ENCODE measurements at regions not wholly inside any gene's neighbourhood (a gene's known extent, or its start where the extent isn't known, plus 50 kb on each side); places are given as distances from the start of the nearest gene placed in this dataset.
"Not testable (repeated sequence)": the region's sequence is repeated elsewhere in the genome, so short reads cannot be mapped to it uniquely, and the experiment has no call there.

DNA sequence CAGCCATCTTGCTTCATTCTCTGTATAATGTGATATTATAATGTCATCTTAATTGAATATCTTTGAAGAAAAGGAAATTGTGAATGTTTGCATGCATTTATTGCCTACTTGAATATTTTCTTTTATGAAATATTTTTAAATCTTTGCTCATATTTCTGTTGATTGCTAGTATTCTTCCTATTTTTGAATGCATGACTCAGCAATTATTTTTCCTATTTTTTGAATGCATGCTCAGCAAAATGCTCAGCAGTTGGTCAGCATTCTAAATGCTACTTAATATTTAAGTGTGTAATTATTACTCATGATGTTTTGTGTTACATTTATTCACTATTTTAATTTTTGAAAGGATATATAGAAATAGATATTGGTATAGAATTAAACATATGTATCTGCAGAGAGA, 378.3 kb downstream of the CCER1 start:
- DNase-seq: no peak

DNA sequence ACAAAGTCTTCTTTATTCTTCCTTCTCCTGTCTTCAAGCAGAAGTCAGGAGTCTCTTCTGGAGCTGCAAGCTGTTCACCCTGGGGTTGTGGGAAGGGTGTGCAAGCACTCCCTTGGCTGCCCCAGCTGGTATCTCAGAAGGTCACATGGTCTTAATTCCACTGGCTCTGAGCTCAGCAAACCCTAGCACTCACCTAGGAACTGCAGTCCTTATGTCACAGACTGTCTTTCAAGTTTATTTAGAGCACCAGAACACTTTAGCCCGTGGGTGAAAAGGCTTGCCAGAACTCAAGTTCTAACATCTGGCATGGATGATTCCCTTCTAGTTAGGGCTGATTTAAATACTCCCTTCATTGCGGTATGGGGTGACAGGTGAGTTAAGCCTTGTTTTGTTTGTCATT, 379.0 kb downstream of the CCER1 start:
- no peak for DNase-seq

DNA sequence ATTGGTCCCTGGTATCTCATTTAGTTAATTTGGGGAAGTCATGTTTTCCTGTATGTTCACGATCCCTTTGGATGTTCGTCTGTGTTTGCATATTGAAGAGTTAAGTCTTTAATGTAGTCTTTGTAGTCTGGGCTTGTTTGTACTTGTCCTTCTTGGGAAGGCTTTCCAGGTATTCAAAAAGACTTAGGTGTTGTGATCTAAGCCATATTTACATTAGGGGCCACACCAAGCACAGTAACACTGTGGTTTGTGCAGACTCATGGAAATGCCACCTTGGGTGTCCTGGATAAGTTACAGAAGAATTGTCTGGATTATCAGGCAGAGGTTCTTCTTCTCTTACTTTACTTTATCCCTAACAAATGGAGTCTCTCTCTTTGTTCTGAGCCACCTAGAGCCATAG, 380.3 kb downstream of the CCER1 start:
- no peak for DNase-seq

DNA sequence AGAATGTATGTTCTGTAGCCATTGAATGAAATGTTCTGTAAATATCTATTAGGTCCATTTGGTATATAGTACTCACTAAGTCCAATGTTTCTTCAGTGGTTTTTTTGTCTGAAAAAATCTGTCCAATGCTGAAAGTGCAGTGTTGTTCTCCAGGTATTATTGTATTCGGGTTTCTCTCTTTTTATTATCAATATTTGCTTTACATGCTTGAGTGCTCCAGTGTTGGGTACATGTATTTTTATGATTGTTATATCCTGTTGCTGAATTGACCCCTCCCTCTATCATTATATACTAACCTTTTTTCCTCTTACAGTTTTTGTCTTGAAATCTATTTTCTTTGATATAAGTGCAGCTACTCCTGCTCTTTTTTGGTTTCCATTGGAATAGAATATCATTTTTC, 382.2 kb downstream of the CCER1 start:
- no peak for DNase-seq

DNA sequence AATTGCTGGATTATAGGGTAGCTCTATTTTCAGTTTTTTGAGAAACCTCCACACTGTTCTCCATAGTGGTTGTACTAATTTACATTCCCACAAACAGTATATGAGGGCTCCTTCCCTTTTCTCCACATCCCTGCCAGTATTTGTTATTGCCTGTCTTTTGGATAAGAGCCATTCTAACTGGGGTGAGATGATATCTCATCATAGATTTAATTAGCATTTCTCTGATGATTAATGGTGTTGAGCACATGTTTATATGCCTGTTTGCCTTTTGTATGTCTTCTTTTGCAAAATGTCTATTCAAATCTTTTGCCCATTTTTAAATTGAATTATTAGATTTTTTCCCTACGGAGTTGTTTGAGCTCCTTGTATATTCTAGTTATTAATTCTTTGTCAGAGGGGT, 385.3 kb downstream of the CCER1 start:
- no peak for DNase-seq

DNA sequence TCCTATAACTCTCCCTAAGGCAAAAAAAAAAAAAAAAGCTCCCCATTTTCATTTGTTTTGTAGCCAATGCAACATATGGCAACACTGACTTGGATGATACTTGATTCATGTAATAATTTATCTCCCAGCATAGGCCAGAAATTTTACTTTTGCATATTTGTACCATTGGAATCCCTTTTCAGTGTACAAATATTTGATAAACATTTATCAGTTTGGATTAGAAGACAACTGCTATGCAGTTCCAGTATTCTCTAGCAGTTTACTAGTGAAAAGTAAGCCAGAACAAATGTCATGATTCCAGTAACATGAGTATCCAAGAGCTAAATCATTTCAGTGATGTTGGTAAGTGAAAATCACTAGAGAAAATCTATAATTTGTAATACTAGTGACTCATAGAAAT, 392.3 kb downstream of the CCER1 start:
- no peak for DNase-seq

DNA sequence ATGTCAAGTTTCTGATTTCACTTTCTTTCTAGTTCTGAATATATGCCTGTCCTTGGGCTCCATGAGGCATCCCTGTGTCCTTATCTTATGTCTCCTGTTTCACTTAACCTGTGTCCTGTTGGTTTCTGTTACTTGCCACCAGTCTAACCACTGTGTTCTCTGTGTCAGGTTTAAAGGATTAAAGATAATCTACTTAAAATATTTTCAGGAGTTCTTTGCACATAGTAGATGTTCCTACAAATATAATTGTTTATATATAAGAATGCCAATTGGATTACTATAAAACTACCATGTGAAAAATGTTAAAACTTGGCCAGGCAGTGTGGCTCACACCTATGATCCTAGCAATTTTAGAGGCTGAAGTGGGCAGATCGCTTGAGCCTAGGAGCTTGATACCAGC, 406.4 kb downstream of the CCER1 start:
- no peak for DNase-seq

DNA sequence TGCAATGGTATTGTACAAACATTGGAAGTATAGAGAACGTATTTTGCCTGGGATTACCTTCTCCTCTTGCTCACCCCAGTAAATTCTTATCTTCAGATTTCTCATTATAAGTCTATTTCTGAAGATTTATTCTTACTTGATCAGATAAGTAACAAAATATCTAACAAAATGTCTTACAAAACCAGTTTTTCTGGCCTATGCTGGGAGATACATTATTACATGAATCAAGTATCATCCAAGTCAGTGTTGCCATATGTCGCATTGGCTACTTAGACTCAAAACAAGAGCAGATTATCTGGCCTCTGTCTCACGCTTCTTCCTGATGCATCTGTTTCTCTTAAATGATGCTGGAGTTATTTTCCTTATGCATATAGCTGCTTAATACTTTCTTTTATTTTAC, 408.5 kb downstream of the CCER1 start:
- no peak for DNase-seq

DNA sequence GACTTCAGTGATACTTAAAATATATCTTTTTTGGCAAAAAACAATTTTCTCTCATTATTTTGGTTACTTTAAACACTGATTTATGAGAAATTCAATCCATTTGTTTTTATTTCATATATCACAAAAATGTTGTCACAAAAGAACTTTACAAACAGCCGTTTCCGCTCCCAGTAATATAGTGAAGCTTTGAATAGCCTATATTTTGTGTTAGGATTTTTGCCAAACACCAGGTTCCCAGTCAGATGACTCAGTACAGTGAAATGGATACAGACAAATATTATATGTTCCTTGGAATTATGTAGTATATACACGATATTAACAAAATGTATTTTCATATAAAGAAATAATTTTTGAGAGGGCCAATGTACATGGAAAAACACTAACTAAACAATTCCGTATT, 411.1 kb downstream of the CCER1 start:
- DNase-seq: no peak

DNA sequence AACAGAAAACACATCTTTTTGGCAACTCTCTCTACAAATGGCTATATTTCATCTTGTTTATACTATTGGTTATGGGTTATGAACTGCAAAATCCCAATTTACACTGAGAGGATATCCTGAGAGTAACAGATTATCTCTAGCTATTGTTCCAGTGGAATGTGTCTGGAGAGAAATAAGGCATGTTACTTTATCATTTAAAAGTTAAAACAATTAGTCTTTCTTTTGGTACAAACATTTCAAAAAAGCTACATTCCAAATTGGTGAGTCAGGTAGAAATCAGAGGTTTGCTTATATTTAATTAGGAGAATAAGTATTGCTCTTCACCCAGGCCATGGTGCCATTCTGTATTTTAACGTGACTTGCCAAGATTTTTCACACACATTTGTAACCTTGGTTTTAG, 411.6 kb downstream of the CCER1 start:
- DNase-seq: no peak

DNA sequence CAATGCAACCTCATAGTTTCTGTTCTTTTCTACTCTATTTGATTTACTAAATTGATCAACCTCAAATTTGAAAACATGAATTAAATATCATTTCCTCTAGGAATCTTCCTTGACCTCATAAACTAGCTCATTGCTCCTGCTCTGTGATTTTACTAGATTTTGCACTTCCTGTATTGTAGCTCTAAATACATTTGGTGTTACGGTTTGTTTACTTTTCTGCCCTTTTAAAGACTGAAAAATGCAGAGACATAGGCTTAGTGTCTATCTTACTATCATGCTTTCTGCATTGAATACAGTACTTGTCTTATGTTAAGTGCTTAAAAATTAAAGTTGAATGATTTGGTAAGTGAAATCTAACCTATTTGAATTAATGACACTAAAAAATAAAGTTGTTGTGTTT, 412.1 kb downstream of the CCER1 start:
- not testable (repeated sequence) for DNase-seq

DNA sequence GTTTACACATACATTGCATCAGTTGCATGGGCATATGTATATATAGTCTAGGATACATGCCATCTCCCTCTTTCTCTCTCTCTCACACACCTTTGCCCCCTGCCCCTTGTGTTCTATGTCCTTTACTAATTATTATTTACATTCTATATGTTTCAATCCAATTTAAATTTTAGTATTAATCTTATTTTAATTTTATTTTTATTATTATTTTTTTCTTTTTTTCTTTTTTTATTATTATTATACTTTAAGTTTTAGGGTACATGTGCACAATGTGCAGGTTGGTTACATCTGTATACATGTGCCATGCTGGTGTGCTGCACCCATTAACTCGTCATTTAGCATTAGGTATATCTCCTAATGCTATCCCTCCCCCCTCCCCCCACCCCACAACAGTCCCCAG, 421.1 kb downstream of the CCER1 start:
- DNase-seq: not testable (repeated sequence)

DNA sequence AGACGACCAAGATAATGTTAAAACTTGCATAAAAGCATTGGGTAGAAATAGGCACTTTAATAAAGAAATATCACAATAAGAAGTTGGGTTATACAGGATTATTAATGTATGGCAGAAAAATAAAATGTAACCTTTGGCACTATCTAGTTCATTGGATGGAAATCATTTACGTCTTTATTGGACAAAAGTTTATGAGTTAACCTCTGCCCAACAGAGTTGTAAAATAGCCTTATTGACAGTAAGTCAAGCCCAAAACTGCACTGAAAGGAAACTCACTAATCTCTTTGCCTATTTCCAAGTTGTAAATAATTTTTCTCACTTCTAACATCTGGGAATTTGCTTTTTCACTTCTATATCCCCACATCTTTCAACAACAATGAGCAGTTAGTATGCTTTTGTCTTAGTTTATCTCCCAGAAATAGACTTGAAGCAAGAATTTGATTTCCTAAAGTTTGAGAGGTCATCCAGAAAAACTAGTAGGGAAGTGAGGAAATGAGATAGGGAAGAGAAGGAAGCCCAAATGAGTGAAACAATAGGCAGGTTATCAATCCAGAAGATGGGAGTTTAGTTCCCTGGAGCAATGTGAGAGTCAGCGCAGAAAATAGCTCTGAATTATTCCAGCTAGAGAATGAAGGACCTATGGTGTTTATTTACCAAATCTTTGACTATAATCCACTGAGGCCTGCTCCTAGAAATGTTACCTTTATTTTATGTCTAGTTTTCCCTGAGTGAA, 434.8 kb downstream of the CCER1 start:
- no peak for DNase-seq

DNA sequence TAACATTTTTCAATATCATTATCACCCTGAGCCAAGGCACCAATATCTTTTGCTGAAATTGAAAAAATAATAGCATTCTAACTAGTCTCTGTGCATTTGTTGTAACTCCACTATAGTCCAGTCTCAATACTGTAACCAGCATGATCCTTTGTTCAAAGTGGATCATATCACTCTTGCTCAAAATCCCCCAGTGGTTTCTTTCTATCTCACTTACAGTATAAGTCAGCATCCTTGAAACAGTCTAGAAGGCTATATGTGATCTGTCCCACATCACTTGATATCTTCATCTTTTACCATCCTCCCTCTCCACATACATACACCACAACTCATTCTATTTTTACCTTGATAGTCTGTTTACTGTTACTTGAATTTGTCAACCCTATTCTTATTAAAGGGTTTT, 435.7 kb downstream of the CCER1 start:
- DNase-seq: no peak

DNA sequence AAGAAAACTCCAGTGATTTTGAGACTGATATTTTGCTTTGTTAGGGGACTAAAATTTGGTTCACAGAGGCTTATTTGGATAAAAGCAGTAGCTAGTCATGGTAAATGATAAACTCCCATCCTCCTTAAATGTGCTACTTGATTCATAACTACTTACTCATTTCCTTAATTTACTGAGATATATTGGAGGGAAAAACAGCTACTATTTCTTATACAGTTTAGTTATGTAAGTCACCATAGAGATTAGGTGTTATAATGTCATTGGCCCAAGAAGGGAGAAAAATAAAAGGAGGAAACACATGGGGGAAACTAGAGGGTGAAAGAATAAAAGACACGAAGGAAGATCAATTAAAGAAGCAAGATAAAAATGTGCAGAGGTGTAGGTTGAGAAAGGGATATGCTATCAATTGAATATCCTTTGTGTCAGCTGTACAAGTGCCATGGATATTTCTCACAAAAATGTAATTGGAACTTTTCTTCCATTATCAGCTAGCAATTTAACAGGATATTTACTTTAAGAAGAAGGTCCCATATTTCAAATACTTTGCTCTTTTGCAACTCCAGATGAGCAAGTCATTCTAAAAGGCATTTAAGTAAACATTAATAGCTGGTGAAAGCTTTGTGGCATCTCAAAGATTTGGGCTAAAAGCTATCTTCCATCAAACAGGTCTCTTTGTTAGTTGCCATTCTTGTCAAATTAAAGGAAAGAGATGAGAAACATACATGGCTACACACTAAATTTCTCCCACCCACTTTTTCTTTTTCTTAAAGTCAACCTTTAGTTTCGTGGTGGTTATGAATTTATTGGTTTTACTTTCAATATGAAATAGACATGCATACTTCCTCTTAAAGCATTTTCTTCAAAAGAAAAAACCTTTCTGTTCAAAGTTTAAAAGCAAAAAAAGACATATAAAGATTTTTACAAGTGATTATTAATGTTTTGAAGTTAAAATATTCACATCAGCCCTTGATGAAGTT, 439.5 kb downstream of the CCER1 start:
- DNase-seq: no peak

DNA sequence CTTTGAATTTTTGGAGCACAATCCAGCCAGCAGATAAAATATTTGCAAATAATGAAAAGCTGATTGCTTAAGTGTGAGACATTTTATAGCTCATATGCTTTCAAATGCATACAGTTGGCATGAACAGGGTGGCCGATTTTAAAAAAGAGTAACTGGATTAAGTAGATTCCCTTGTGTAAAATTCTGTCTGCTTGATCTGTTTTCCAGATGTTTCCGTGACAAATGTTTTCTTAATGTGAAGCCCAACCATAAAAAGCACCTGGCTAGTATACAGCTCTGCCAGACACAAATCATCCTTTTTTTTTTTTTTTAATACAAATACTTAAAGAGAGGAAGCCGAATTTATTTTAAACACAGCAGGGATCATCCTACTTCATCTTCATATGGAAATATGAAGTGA, 440.7 kb downstream of the CCER1 start:
- DNase-seq: no peak

DNA sequence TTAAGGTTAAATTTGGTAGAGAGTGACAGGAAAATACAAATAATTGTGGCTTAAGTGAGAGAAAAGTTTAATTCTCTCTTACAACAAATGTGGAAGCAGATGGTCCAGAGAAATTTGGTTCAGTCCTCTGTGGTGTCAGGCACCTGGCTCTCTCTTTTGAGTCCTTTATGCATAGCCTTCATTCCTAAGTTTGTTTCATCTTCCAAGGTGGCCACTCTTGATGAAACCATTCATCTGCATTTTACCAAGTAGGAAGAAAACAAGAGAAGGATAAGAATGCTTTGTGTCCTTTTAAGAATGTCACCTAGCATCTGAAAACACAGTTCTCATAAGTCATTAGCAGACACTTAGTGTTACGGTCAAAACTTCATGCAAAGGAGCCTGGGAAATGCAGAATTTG, 442.5 kb downstream of the CCER1 start:
- DNase-seq: no peak

DNA sequence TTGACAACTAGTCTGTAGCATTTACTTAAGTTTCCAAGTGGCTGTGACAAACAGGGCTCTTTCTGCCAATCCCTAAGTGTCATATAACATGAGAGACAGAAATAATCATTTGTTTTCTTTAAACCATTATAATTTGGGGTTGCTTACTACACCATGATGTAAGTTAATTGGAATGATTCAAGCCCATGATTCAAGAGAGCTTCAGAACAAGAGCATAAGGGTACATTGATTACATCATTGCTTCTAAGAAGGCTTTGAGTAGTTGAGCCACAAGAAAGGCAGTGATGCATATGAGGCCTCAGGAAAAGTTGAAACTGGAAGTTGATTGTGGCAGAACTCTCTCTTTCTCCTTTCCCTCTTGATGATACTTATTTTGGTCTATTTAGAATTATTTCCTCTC, 444.0 kb downstream of the CCER1 start:
- DNase-seq: no peak

DNA sequence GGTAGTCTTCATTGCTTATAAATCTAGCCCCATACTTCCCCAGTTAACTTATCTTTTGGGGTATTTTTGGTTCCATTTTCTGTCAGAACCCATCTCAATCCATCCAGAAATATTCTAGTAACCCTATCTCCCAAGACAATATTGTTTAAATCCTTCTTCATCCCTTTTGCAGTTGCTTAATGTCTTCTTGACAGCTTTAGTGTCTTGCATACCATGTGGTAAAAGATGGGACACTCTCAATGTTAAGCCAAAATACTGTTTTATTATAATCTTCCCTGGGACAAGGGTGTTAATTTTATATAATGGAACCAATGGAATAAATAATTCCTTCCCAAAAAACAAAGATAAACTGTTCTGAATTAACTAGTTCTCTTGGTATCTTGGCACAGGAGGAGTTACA, 450.2 kb downstream of the CCER1 start:
- DNase-seq: no peak

DNA sequence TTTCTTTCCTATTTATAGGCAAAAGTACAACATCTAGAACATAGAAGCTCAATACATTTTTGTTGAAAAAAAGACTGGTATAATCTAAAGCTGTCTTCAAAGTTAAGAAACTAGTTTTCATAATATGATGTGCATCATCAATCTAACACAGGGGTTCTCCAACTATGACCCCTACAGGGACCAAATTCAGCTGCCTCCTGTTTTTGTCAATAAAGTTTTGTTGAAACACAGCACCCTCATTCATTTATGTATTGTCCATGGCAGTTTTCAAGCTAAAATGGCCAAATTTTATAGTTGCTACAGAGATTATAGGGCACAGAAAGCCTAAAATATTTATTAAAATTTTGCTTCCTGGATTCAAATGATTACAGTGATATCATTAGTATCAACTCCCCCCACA, 452.9 kb downstream of the CCER1 start:
- no peak for DNase-seq

DNA sequence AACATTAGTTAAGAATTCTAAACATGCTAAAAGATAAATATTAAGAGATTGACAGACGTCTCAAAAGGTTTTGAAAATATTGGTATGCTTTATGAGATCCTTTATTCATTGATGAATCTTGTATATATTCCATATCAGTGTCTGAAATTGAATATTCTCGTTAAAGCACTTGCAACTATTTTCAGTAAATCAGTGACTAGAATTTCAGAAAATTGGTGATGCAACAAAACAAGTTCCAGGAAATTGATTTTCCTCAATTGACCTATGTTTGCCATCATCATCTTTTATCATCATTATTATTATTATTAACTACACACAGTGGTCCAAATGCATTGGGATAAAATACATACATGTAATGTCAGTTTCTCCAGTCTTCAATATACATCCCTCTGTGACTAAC, 453.6 kb downstream of the CCER1 start:
- DNase-seq: no peak

DNA sequence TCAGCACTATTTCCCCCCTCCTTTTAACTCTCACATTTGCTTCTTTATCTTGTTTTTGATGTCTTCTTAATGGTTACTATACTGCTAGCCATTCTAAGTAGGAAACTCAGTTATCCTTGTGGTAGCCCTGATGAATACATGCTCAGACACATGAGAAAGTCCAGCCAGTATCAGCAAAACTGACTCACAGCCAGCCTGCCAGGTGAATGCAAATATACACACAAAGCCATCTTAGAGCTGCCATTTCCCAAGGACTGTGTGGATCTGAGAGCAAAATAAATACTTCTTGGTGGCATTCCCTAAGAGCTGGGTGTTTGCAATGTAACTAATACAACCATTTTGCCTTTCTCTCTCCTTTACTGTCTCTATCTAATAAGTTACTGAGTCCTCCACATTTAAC, 455.2 kb downstream of the CCER1 start:
- DNase-seq: peak; percentile 18

DNA sequence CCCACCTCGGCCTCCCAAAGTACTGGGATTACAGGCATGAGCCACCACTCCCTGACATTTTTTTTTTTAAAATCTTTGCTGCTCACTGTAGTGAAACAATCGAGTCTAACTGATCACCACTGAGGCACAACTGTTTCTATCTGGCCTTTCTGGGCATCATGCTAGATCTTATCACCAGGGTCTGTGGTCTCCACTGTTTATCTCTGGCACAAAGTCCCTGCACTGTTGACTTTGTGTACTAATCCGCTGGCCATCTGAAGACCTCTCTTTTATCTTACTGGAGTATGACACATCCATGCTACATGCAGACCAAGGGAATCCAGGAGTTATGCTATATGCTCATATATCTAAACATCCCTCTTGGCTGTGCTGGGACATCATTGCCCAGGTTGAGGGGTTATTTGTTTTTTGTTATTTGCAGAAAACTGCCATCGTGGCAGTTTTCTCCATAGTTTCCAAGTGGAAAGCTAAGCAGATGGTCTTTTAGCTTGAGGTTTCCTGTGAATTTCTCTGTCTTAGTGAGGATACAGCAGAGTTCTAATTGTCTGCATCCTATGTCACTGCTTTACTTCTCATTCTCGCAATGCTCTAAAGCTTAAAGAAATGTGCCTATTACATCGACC, 456.9 kb downstream of the CCER1 start:
- DNase-seq: no peak

DNA sequence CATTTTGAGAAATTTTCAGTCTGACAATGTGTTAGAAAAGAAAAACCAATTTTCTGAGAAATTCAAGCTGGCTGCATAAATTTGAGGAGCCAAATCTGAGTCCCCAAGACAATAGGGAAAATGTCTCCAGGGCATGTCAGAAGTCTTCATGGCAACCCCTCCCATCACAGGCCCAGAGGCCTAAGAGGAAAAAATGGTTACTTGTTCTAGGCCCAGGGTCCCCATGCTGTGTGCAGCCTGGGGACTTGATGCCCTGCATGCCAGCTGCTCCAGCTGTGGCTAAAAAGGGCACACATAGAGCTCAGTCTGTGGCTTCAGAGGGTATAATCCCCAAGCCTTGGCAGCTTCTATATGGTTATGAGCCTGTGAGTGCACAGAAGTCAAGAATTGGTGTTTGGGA, 464.6 kb downstream of the CCER1 start:
- no peak for DNase-seq
